GM12878 (cell line): ENCODE measurements at regions not wholly inside any gene's neighbourhood (a gene's known extent, or its start where the extent isn't known, plus 50 kb on each side); places are given as distances from the start of the nearest gene placed in this dataset.

Experiments used
- ATAC-seq: fragments of 200-7000 bp; cut with Tn5 transposase; 3 replicates; pipeline ENCODE4 v1.9.1; 2020; ENCODE audit warnings: mild to moderate bottlenecking, moderate library complexity
- BruUV-seq: library from RNA; stranded (reverse); fragments of 400-500 nt; replicated peaks from 2 replicates; lab custom pipeline; 2021; lab: Mats Ljungman, UMichigan
- CTCF ChIA-PET: fragments of 300-600 bp; sonication (Branson Sonifier 250); formaldehyde crosslinking; extraction: SDS; loops from one replicate; lab custom pipeline; 2021; ENCODE audit warnings: inconsistent platforms; lab: Yijun Ruan, JAX
- POLR2A ChIA-PET: fragments of 350-600 bp; formaldehyde crosslinking; extraction: SDS; loops from one replicate; lab custom pipeline; 2021; ENCODE audit warnings: inconsistent platforms; lab: Charles Lee
- RAD21 ChIA-PET: fragments of 300-600 bp; sonication (Branson Sonifier 250); formaldehyde crosslinking; loops from one replicate; lab custom pipeline; 2023; ENCODE audit warnings: antibody characterized with exemption; ENCODE audit not compliant: unreplicated experiment; lab: Charles Lee
- SMC1A ChIA-PET: fragments of 300-600 bp; sonication (Branson Sonifier 250); formaldehyde crosslinking; loops from one replicate; lab custom pipeline; 2023; ENCODE audit not compliant: unreplicated experiment, uncharacterized antibody; lab: Charles Lee
- DNase-seq: peaks from one replicate; pipeline ENCODE4 v3.0.0-alpha.2; 2011; ENCODE audit warnings: low read depth, low spot score
- FAIRE-seq: peaks from 3 replicates; lab custom pipeline; 2011; peaks lifted over from hg19 to GRCh38; lab: Jason Lieb, UNC
- H2AFZ ChIP-seq: 2 replicates; pipeline ENCODE4 v1.6.0; 2011; ENCODE audit warnings: low read depth, low read length, control low read depth; ENCODE audit not compliant: control insufficient read depth
- H3K27ac ChIP-seq: 2 replicates; pipeline ENCODE4 v1.5.1; 2011; ENCODE audit warnings: control low read depth; ENCODE audit not compliant: control insufficient read depth, insufficient read depth
- H3K27me3 ChIP-seq, 2 experiments: replicated peaks in 1 of 2; 2 replicates each; pipeline versions ENCODE4 v1.6.0 to v1.6.1; 2011; ENCODE audit warnings: low read length in 1 of 2; ENCODE audit not compliant: control insufficient read depth in 2 of 2, insufficient read depth in 2 of 2
- H3K36me3 ChIP-seq, 2 experiments: 2 replicates each; pipeline ENCODE4 v1.5.1; 2011; ENCODE audit warnings: low read length in 1 of 2; ENCODE audit not compliant: control insufficient read depth in 2 of 2, insufficient read depth in 2 of 2
- H3K4me1 ChIP-seq: 2 replicates; pipeline ENCODE4 v1.6.1; 2011; ENCODE audit warnings: mild to moderate bottlenecking, low read length, moderate library complexity, mixed read lengths; ENCODE audit not compliant: control insufficient read depth, insufficient read depth
- H3K4me2 ChIP-seq: 2 replicates; pipeline ENCODE4 v1.6.0; 2011; ENCODE audit warnings: control low read depth; ENCODE audit not compliant: control insufficient read depth, insufficient read depth
- H3K4me3 ChIP-seq: fragments of 200-600 bp; sonication (generic); 2 replicates; pipeline ENCODE4 v1.5.1; 2016
- H3K79me2 ChIP-seq: 2 replicates; pipeline ENCODE4 v1.6.0; 2011; ENCODE audit warnings: low read length; ENCODE audit not compliant: control insufficient read depth, insufficient read depth
- H3K9ac ChIP-seq: 2 replicates; pipeline ENCODE4 v1.8.0; 2011; ENCODE audit warnings: low read length, control low read depth, mixed read lengths; ENCODE audit not compliant: control insufficient read depth, insufficient read depth
- H3K9me3 ChIP-seq: replicated peaks from 3 replicates; pipeline ENCODE4 v1.5.1; 2011; ENCODE audit warnings: mild to moderate bottlenecking, low read length; ENCODE audit not compliant: control insufficient read depth, insufficient read depth
- H4K20me1 ChIP-seq: 2 replicates; pipeline ENCODE4 v1.6.0; 2011; ENCODE audit not compliant: control insufficient read depth, insufficient read depth
- ASH2L ChIP-seq: fragments of 300-600, 200-600 bp; sonication (generic); IDR thresholded peaks from 2 replicates; pipeline ENCODE4 v1.6.1; 2017; ENCODE audit warnings: low read depth, mild to moderate bottlenecking, borderline replicate concordance
- BHLHE40 ChIP-seq, 2 experiments: fragments of 450-650 bp in 1 of 2; IDR thresholded peaks; 2 replicates each; pipeline ENCODE4 v1.6.1; 2011 to 2017; ENCODE audit warnings: low read depth in 2 of 2, borderline replicate concordance in 1 of 2, improper control_type of control experiment in 1 of 2, low read length in 1 of 2, mild to moderate bottlenecking in 1 of 2
- CBX3 ChIP-seq: fragments of 200-600 bp; sonication (generic); IDR thresholded peaks from 2 replicates; pipeline ENCODE4 v1.6.1; 2016; ENCODE audit warnings: low read depth, borderline replicate concordance
- CHD2 ChIP-seq: IDR thresholded peaks from 2 replicates; pipeline ENCODE4 v1.6.1; 2011; ENCODE audit warnings: low read depth, low read length, improper control_type of control experiment, borderline replicate concordance
- DPF2 ChIP-seq: fragments of 450-650 bp; IDR thresholded peaks from 2 replicates; pipeline ENCODE4 v1.6.1; 2017; ENCODE audit warnings: mild to moderate bottlenecking
- EGR1 ChIP-seq, 2 experiments: IDR thresholded peaks; 1 replicate in 1 of 2; 2 replicates in 1 of 2; pipeline ENCODE4 v1.6.1; 2011 to 2012; ENCODE audit warnings: low read depth in 2 of 2, low read length in 2 of 2, borderline replicate concordance in 1 of 2, mild to moderate bottlenecking in 1 of 2, moderate library complexity in 1 of 2
- ELK1 ChIP-seq: IDR thresholded peaks from 2 replicates; pipeline ENCODE4 v1.6.1; 2012; ENCODE audit warnings: low read depth, low read length, improper control_type of control experiment
- EZH2 ChIP-seq: IDR thresholded peaks from 2 replicates; pipeline ENCODE4 v1.6.1; 2012; ENCODE audit warnings: low read depth, mild to moderate bottlenecking, control low read depth, inconsistent platforms, low read length, borderline replicate concordance; ENCODE audit not compliant: control insufficient read depth
- FOXM1 ChIP-seq: IDR thresholded peaks from 2 replicates; pipeline ENCODE4 v1.6.1; 2012; ENCODE audit warnings: low read depth, mild to moderate bottlenecking, inconsistent platforms, low read length, moderate library complexity
- HDGF ChIP-seq: fragments of 450-650 bp; IDR thresholded peaks from 2 replicates; pipeline ENCODE4 v1.6.1; 2016; ENCODE audit warnings: antibody characterized with exemption
- JUND ChIP-seq: IDR thresholded peaks from 2 replicates; pipeline ENCODE4 v1.6.1; 2012; ENCODE audit warnings: low read depth, mild to moderate bottlenecking, low read length, improper control_type of control experiment, moderate library complexity
- MEF2A ChIP-seq: IDR thresholded peaks from 2 replicates; pipeline ENCODE4 v1.6.1; 2011; ENCODE audit warnings: low read depth, mild to moderate bottlenecking, low read length, moderate library complexity; ENCODE audit not compliant: insufficient read depth
- NFYA ChIP-seq: IDR thresholded peaks from 2 replicates; pipeline ENCODE4 v1.6.1; 2011; ENCODE audit warnings: low read depth, mild to moderate bottlenecking, low read length, improper control_type of control experiment, borderline replicate concordance
- PAX5 ChIP-seq: IDR thresholded peaks from 2 replicates; pipeline ENCODE4 v1.6.1; 2011; ENCODE audit warnings: low read depth, low read length, borderline replicate concordance
- POU2F2 ChIP-seq: IDR thresholded peaks from 3 replicates; pipeline ENCODE4 v1.6.1; 2011; ENCODE audit warnings: low read depth, mild to moderate bottlenecking, low read length, borderline replicate concordance
- RAD51 ChIP-seq: fragments of 450-650 bp; IDR thresholded peaks from 2 replicates; pipeline ENCODE4 v1.6.1; 2016; ENCODE audit warnings: moderate library complexity, mild to moderate bottlenecking, inconsistent platforms
- SUPT20H ChIP-seq: IDR thresholded peaks from 2 replicates; pipeline ENCODE4 v1.6.1; 2011; ENCODE audit warnings: low read depth, mild to moderate bottlenecking, low read length, moderate library complexity, borderline replicate concordance; ENCODE audit not compliant: control insufficient read depth
- USF2 ChIP-seq: IDR thresholded peaks from 2 replicates; pipeline ENCODE4 v1.6.1; 2011; ENCODE audit warnings: low read depth, low read length, improper control_type of control experiment, borderline replicate concordance
- ZBTB40 ChIP-seq: fragments of 450-650 bp; IDR thresholded peaks from 2 replicates; pipeline ENCODE4 v1.6.1; 2016; ENCODE audit warnings: mild to moderate bottlenecking, moderate library complexity, borderline replicate concordance
- ZNF24 ChIP-seq: fragments of 450-650 bp; IDR thresholded peaks from 2 replicates; pipeline ENCODE4 v1.6.1; 2017; ENCODE audit warnings: antibody characterized with exemption, mild to moderate bottlenecking
- WGBS: methylation state at CpG from one replicate; pipeline ENCODE4 v1.1.6; 2016; ENCODE audit warnings: low lambda C conversion rate; ENCODE audit not compliant: insufficient replicate concordance, insufficient coverage; ENCODE audit errors: missing lambda C conversion rate; 5-methylcytosine and 5-hydroxymethylcytosine counted together
- in situ Hi-C: fragments of 300-500 bp; cut with MboI; formaldehyde crosslinking; loops from 9 replicates; pipeline ENCODE4 v1.14.3; 2018; ENCODE audit warnings: mixed read lengths
- intact Hi-C: fragments of 100-400 bp; cut with micrococcal nuclease; formaldehyde crosslinking; loops from one replicate; pipeline ENCODE4 v1.14.2; 2022; ENCODE audit not compliant: unreplicated experiment

GRCh38 chr1:213704941-213705340, 282.8 kb upstream of the PROX1 start:
- WGBS: 9% methylated on average over 3 of the region's 3 CpGs
- in situ Hi-C loops: no loop called here
- ATAC-seq (no peak), FAIRE-seq (no peak), DNase-seq (no peak)
- H4K20me1 ChIP-seq: no peaks in the 10 kb centered on the region
- intact Hi-C loops: no loop called here
- ChIA-PET CTCF (no interaction called here), RAD21 (no interaction called here), POLR2A (no interaction called here), SMC1A (no interaction called here)
- no TSS peak for BruUV-seq
- H3K4me1 ChIP-seq: no peaks in the 10 kb centered on the region
- no peak overlapping the region for H3K4me2 ChIP-seq
- no peaks in the 10 kb centered on the region for H3K36me3 ChIP-seq
- H3K27ac ChIP-seq: no peak overlapping the region
- H3K79me2 ChIP-seq: no peaks in the 10 kb centered on the region
- no peak overlapping the region for H3K4me3 ChIP-seq
- H3K9me3 ChIP-seq: no peaks in the 10 kb centered on the region
- no peaks in the 10 kb centered on the region for H3K27me3 ChIP-seq
- no peak overlapping the region for H2AFZ ChIP-seq
- no peak for TF ChIP-seq EGR1 (IDR thresholded peaks at IDR 0.05; ENCODE audit: borderline replicate concordance in 1 of 2, low read depth in 2 of 2, low read length in 2 of 2)
- TF ChIP-seq PAX5: no peak
- no peak for TF ChIP-seq NFYA
- TF ChIP-seq ZBTB40: no peak
- TF ChIP-seq ASH2L: no peak
- no peak for TF ChIP-seq CBX3
- TF ChIP-seq JUND: no peak
- no peak for TF ChIP-seq SUPT20H
- TF ChIP-seq EZH2: no peak
- no peak for TF ChIP-seq USF2
- TF ChIP-seq RAD51: no peak
- TF ChIP-seq POU2F2: no peak
- TF ChIP-seq ELK1: no peak
- TF ChIP-seq FOXM1: no peak
- TF ChIP-seq ZNF24: no peak
- TF ChIP-seq HDGF: no peak
- no peak for TF ChIP-seq BHLHE40 (IDR thresholded peaks at IDR 0.05; ENCODE audit: borderline replicate concordance in 1 of 2, low read depth in 2 of 2, low read length in 1 of 2)
- TF ChIP-seq DPF2: no peak
- no peak for TF ChIP-seq MEF2A
- TF ChIP-seq CHD2: no peak
- no peak overlapping the region for H3K9ac ChIP-seq
